SK-N-MC (cell line): ENCODE measurements at regions not wholly inside any gene's neighbourhood (a gene's known extent, or its start where the extent isn't known, plus 50 kb on each side); places are given as distances from the start of the nearest gene placed in this dataset.

Experiments
- EZH2 ChIP-seq: fragments of 200-600 bp; sonication (generic); IDR thresholded peaks from one replicate; pipeline ENCODE4 v1.6.1; 2017; ENCODE audit warnings: antibody characterized with exemption
- POLR2AphosphoS5 ChIP-seq: IDR thresholded peaks from 2 replicates; pipeline ENCODE4 v1.6.1; 2012; ENCODE audit warnings: mild to moderate bottlenecking, low read depth, low read length, borderline replicate concordance

DNA sequence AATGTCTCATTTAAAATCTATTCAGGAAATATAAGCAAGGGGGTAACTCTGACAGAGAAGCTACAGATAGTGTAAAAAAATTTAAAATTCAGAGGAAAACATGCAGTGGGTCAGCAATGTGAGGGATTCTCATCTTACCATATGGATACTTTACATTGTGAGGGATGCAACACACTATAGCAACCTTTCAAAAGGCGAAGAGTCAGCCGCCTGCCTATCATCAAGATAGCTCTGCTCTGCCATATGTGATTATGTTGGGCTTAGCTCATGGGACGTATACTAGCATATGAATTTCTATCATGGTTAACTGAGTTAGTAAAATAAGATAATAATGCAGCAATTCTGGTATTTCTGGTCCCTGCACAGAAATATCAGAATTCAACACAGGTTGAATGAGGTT lies 130.9 kb downstream of the MAP3K7 start:
- TF ChIP-seq POLR2AphosphoS5 (no peak), EZH2 (no peak)
